Skeletal muscle tissue (tissue), 3 donors: ENCODE measurements at regions not wholly inside any gene's neighbourhood (a gene's known extent, or its start where the extent isn't known, plus 50 kb on each side); places are given as distances from the start of the nearest gene placed in this dataset.

Source experiments
- H3K27ac ChIP-seq: one replicate; pipeline ENCODE4 v1.7.0; 2013; ENCODE audit warnings: mild to moderate bottlenecking, low read depth, low read length, inconsistent platforms
- H3K27me3 ChIP-seq, 3 donors: one replicate each; pipeline ENCODE4 v1.7.0; 2013; ENCODE audit warnings: low read length in 3 of 3; ENCODE audit not compliant: control insufficient read depth in 3 of 3, insufficient read depth in 3 of 3
- H3K36me3 ChIP-seq, 3 donors: one replicate each; pipeline ENCODE4 v1.7.0; 2013; ENCODE audit warnings: low read length in 3 of 3; ENCODE audit not compliant: control insufficient read depth in 3 of 3, insufficient read depth in 3 of 3
- H3K4me1 ChIP-seq, 3 donors: one replicate each; pipeline ENCODE4 v1.7.0; 2013; ENCODE audit warnings: low read length in 3 of 3, mild to moderate bottlenecking in 3 of 3; ENCODE audit not compliant: control insufficient read depth in 3 of 3, insufficient read depth in 3 of 3
- H3K4me3 ChIP-seq, 3 donors: one replicate each; pipeline ENCODE4 v1.7.0; 2013; ENCODE audit warnings: low read length in 3 of 3
- H3K9ac ChIP-seq, 3 donors: one replicate each; pipeline ENCODE4 v1.7.0; 2013; ENCODE audit warnings: low read length in 3 of 3, mild to moderate bottlenecking in 3 of 3, moderate library complexity in 2 of 3, low read depth in 1 of 3
- H3K9me3 ChIP-seq, 3 donors: one replicate each; pipeline ENCODE4 v1.7.0; 2013; ENCODE audit warnings: low read length in 3 of 3; ENCODE audit not compliant: control insufficient read depth in 3 of 3
- donor health status: Osteomylitis.

- H3K27me3 ChIP-seq, result peaks cover 0 to 3% (median 0%) of the 10 kb centered on the region in 3 donors
- H3K4me1 ChIP-seq, result peaks cover 0 to 1% (median 0%) of the 10 kb centered on the region in 3 donors
- H3K9me3 ChIP-seq, result no peaks in the 10 kb centered on the region
- no peak overlapping the region for H3K9ac ChIP-seq
- no peaks in the 10 kb centered on the region for H3K36me3 ChIP-seq
- H3K27ac ChIP-seq, result no peak overlapping the region
- H3K4me3 ChIP-seq, result no peak overlapping the region
These were observed 161.0 kb downstream of the URB2 start for GRCh38 chr1:229786974-229787610.

DNA sequence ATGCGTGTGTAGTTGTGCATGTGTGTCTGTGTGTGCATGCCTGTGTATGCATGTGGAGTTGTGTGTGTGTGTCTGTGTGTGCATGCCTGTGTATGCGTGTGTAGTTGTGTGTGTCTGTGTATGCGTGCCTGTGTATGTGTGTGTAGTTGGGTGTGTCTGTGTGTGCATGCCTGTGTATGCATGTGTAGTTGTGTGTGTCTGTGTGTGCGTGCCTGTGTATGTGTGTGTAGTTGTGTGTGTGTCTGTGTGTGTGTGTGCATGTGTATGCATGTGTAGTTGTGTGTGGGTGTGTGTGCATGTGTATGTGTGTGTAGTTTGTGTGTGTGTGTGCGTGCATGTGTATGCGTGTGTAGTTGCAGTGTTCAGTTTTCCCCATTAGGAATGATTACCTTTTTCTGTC is 162.0 kb downstream of the URB2 start:
- H3K9ac ChIP-seq, result no peak overlapping the region
- H3K36me3 ChIP-seq, result no peaks in the 10 kb centered on the region
- H3K4me3 ChIP-seq, result no peak overlapping the region
- no peaks in the 10 kb centered on the region for H3K4me1 ChIP-seq
- peaks cover 0 to 3% (median 0%) of the 10 kb centered on the region in 3 donors for H3K27me3 ChIP-seq
- no peaks in the 10 kb centered on the region for H3K9me3 ChIP-seq
- H3K27ac ChIP-seq, result no peak overlapping the region

- H3K27me3 ChIP-seq, result peaks cover 0 to 3% (median 0%) of the 10 kb centered on the region in 3 donors
- no peak overlapping the region for H3K27ac ChIP-seq
These were observed 166.2 kb downstream of the URB2 start for GRCh38 chr1:229792012-229792975.

DNA sequence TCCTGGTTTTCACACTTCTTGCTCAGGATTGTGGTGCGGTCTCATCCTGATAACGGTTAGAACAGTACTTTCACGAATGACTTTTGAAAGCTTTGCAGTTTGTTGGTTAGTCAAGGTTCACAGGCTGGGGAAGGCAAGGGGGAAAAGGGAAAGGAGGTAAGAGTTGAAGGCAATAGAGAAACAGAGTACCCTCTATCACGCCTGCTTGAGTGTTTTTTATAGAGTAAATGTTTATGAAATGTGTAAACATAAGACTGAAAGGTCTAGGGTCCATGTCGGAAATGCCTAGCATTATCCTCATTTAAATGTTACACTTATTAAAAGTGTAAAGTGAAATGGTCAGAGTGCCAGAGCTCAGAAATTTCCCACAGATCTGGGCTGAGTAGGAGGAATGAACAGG is 167.4 kb downstream of the URB2 start:
- Histone ChIP-seq H3K27ac (no peak overlapping the region), H3K36me3 (no peaks in the 10 kb centered on the region), H3K4me1 (no peaks in the 10 kb centered on the region), H3K9me3 (no peaks in the 10 kb centered on the region), H3K4me3 (no peak overlapping the region), H3K27me3 (no peaks in the 10 kb centered on the region), H3K9ac (no peak overlapping the region)

More at GRCh38 chr1:229792012-229792975, 166.2 kb downstream of the URB2 start:
- Histone ChIP-seq H3K4me3 (no peak overlapping the region), H3K9ac (no peak overlapping the region), H3K4me1 (no peaks in the 10 kb centered on the region), H3K36me3 (no peaks in the 10 kb centered on the region), H3K9me3 (no peaks in the 10 kb centered on the region)

GRCh38 chr1:229798558-229798957 is 172.5 kb downstream of the URB2 start:
- Histone ChIP-seq H3K36me3 (no peaks in the 10 kb centered on the region), H3K27ac (no peak overlapping the region), H3K4me1 (peaks cover 0 to 3% (median 0%) of the 10 kb centered on the region in 3 donors), H3K27me3 (no peaks in the 10 kb centered on the region), H3K9me3 (no peaks in the 10 kb centered on the region), H3K4me3 (no peak overlapping the region), H3K9ac (no peak overlapping the region)

DNA sequence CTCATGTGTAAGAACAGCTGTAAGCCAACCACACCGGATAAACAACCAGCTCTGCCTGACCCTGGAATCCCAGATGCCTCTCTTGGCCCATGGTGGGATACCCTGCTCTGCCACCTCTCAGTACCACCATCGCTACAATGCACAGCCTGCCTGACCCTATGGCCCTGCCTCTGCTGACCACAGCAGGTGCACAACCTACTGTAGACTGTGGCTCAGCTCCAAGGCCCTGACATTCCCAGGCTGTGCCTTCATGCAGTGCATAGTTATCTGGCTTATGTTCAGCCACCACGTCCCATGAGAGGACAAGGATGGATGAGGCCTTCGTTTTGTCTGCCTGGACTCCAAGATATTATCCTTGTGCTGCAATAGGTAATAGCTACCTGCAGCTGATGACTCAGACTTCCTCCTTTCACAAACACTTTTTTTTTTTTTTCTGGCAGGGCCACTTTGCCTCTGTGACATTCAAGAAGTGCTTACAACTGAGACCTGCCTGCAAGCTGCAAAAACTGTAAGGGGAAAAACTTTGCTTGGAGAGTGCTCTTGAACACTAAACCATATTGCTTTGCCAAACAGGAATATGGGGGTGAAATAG is 177.7 kb downstream of the URB2 start:
- Histone ChIP-seq H3K9ac (no peak overlapping the region), H3K36me3 (no peaks in the 10 kb centered on the region), H3K27me3 (no peaks in the 10 kb centered on the region), H3K9me3 (peaks cover 2 to 8% (median 5%) of the 10 kb centered on the region in 3 donors), H3K4me1 (peaks cover 0 to 3% (median 0%) of the 10 kb centered on the region in 3 donors), H3K4me3 (no peak overlapping the region), H3K27ac (no peak overlapping the region)

DNA sequence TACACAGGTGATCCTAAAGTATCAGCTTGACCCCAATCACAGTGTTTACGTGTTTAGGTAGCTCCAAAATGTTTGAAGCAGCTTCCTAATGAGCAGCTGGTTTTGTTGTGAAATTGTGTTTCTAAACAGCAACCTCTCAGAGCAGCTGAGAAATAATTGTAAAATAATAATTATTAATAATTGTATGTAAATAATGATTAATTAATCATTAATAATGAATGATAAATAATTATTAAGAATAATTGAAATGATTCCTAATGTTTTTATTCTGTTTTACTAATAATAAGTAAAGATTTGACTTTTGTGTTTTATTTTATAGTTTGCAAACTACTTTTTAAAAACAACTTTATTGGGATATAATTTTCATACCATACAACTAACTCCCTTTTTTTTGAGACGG is 182.2 kb downstream of the URB2 start:
- Histone ChIP-seq H3K27me3 (no peaks in the 10 kb centered on the region), H3K4me1 (no peaks in the 10 kb centered on the region), H3K27ac (no peak overlapping the region), H3K36me3 (no peaks in the 10 kb centered on the region), H3K9me3 (peaks cover 2 to 15% (median 5%) of the 10 kb centered on the region in 3 donors), H3K4me3 (no peak overlapping the region), H3K9ac (no peak overlapping the region)

GRCh38 chr1:229810140-229810539 is 184.1 kb downstream of the URB2 start:
- H3K9me3 ChIP-seq, result peaks cover 0 to 9% (median 2%) of the 10 kb centered on the region in 3 donors
- H3K4me3 ChIP-seq, result no peak overlapping the region
- no peak overlapping the region for H3K27ac ChIP-seq
- no peaks in the 10 kb centered on the region for H3K27me3 ChIP-seq
- no peak overlapping the region for H3K9ac ChIP-seq
- no peaks in the 10 kb centered on the region for H3K36me3 ChIP-seq
- H3K4me1 ChIP-seq, result no peaks in the 10 kb centered on the region

DNA sequence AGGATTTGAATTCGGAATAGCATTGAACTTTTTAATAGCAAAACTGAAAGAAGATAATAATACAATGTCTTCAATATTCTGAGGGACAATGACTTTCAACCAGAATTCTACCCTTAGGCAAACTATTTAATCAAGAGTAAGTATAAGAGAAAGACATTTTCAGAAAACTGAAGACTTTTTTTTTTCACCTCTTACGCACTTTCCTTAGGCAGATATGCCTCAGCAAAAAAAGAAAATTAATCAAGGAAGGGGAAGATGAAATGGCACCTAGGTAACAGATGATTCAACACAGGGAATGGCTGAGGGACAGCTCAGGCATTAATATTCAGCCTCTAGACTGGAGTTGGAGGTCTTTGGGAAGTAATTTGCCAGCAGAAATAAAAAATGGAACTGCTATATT is 184.9 kb downstream of the URB2 start:
- no peak overlapping the region for H3K9ac ChIP-seq
- H3K4me3 ChIP-seq, result no peak overlapping the region
- no peaks in the 10 kb centered on the region for H3K4me1 ChIP-seq
- H3K27me3 ChIP-seq, result no peaks in the 10 kb centered on the region
- no peak overlapping the region for H3K27ac ChIP-seq
- H3K36me3 ChIP-seq, result no peaks in the 10 kb centered on the region
- H3K9me3 ChIP-seq, result peaks cover 0 to 7% (median 0%) of the 10 kb centered on the region in 3 donors

- no peak overlapping the region for H3K9ac ChIP-seq
- H3K27ac ChIP-seq, result no peak overlapping the region
These were observed 186.1 kb downstream of the URB2 start for GRCh38 chr1:229812148-229812547.

More at GRCh38 chr1:229812148-229812547, 186.1 kb downstream of the URB2 start:
- Histone ChIP-seq H3K4me3 (no peak overlapping the region), H3K36me3 (no peaks in the 10 kb centered on the region), H3K9me3 (peaks cover 0 to 7% (median 0%) of the 10 kb centered on the region in 3 donors), H3K4me1 (no peaks in the 10 kb centered on the region), H3K27me3 (no peaks in the 10 kb centered on the region)
